Osteoblast (primary cell): ENCODE measurements at regions not wholly inside any gene's neighbourhood (a gene's known extent, or its start where the extent isn't known, plus 50 kb on each side); places are given as distances from the start of the nearest gene placed in this dataset.

Source experiments
- DNase-seq: peaks from one replicate; pipeline ENCODE4 v3.0.0; 2011; ENCODE audit warnings: low spot score, mixed read lengths; ENCODE audit not compliant: insufficient read length; ENCODE audit errors: missing footprints
- H2AFZ ChIP-seq: 2 replicates; pipeline ENCODE4 v1.6.0; 2011; ENCODE audit warnings: mild to moderate bottlenecking, low read length
- H3K27ac ChIP-seq: 2 replicates; pipeline ENCODE4 v1.5.1; 2011; ENCODE audit warnings: mild to moderate bottlenecking, low read depth, low read length, moderate library complexity
- H3K27me3 ChIP-seq: 2 replicates; pipeline ENCODE4 v1.6.0; 2012; ENCODE audit warnings: mild to moderate bottlenecking, control low read depth, inconsistent platforms, low read length, moderate library complexity; ENCODE audit not compliant: insufficient read depth
- H3K36me3 ChIP-seq: 2 replicates; pipeline ENCODE4 v1.5.1; 2011; ENCODE audit warnings: mild to moderate bottlenecking, low read length, control low read depth, moderate library complexity; ENCODE audit not compliant: insufficient read depth
- H3K4me1 ChIP-seq: 2 replicates; pipeline ENCODE4 v1.5.1; 2011; ENCODE audit warnings: mild to moderate bottlenecking, low read length, control low read depth, moderate library complexity; ENCODE audit not compliant: insufficient read depth
- H3K4me2 ChIP-seq: 2 replicates; pipeline ENCODE4 v1.6.0; 2011; ENCODE audit warnings: mild to moderate bottlenecking, low read length; ENCODE audit not compliant: insufficient read depth
- H3K4me3 ChIP-seq: fragments of 200-600 bp; sonication (generic); 3 replicates; pipeline ENCODE4 v1.5.1; 2012; ENCODE audit warnings: mild to moderate bottlenecking, low read length, inconsistent platforms; ENCODE audit not compliant: insufficient read depth
- H3K79me2 ChIP-seq: 2 replicates; pipeline ENCODE4 v1.6.0; 2012; ENCODE audit warnings: mild to moderate bottlenecking, low read length, control low read depth, inconsistent platforms; ENCODE audit not compliant: insufficient read depth
- H3K9me3 ChIP-seq: 2 replicates; pipeline ENCODE4 v1.5.1; 2011; ENCODE audit warnings: low read depth, low read length, control low read depth
- H4K20me1 ChIP-seq: 2 replicates; pipeline ENCODE4 v1.6.0; 2012; ENCODE audit warnings: mild to moderate bottlenecking, low read length, control low read depth; ENCODE audit not compliant: insufficient read depth
- TF ChIP-seq, protein P1 (sequence below): IDR thresholded peaks from 2 replicates; pipeline ENCODE4 v1.5.1; 2011; ENCODE audit warnings: mild to moderate bottlenecking, low read depth, low read length, moderate library complexity; ENCODE audit errors: extremely low read depth

GRCh38 chr4:169342906-169343564 lies 72.3 kb upstream of the SH3RF1 start:
- Histone ChIP-seq H4K20me1 (no peaks in the 10 kb centered on the region), H3K79me2 (no peaks in the 10 kb centered on the region), H3K4me2 (no peak overlapping the region), H3K27ac (no peak overlapping the region), H3K4me1 (peaks cover 42% of the 10 kb centered on the region), H2AFZ (no peak overlapping the region), H3K4me3 (no peak overlapping the region), H3K9me3 (no peaks in the 10 kb centered on the region), H3K27me3 (no peaks in the 10 kb centered on the region), H3K36me3 (no peaks in the 10 kb centered on the region)
- DNase-seq, result no peak
- TF ChIP-seq, protein P1, sequence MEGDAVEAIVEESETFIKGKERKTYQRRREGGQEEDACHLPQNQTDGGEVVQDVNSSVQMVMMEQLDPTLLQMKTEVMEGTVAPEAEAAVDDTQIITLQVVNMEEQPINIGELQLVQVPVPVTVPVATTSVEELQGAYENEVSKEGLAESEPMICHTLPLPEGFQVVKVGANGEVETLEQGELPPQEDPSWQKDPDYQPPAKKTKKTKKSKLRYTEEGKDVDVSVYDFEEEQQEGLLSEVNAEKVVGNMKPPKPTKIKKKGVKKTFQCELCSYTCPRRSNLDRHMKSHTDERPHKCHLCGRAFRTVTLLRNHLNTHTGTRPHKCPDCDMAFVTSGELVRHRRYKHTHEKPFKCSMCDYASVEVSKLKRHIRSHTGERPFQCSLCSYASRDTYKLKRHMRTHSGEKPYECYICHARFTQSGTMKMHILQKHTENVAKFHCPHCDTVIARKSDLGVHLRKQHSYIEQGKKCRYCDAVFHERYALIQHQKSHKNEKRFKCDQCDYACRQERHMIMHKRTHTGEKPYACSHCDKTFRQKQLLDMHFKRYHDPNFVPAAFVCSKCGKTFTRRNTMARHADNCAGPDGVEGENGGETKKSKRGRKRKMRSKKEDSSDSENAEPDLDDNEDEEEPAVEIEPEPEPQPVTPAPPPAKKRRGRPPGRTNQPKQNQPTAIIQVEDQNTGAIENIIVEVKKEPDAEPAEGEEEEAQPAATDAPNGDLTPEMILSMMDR, result no peak

GRCh38 chr4:169342159-169342860 lies 71.6 kb upstream of the SH3RF1 start:
- TF ChIP-seq, protein P1, result no peak
- no peaks in the 10 kb centered on the region for H3K9me3 ChIP-seq
- H3K36me3 ChIP-seq, result no peaks in the 10 kb centered on the region
- H3K27ac ChIP-seq, result peak overlapping the region; percentile 1
- no peak overlapping the region for H3K4me3 ChIP-seq
- no peak overlapping the region for H3K4me2 ChIP-seq
- H4K20me1 ChIP-seq, result no peaks in the 10 kb centered on the region
- H3K79me2 ChIP-seq, result no peaks in the 10 kb centered on the region
- H2AFZ ChIP-seq, result no peak overlapping the region
- DNase-seq, result no peak
- H3K4me1 ChIP-seq, result peaks cover 47% of the 10 kb centered on the region
- no peaks in the 10 kb centered on the region for H3K27me3 ChIP-seq

DNA sequence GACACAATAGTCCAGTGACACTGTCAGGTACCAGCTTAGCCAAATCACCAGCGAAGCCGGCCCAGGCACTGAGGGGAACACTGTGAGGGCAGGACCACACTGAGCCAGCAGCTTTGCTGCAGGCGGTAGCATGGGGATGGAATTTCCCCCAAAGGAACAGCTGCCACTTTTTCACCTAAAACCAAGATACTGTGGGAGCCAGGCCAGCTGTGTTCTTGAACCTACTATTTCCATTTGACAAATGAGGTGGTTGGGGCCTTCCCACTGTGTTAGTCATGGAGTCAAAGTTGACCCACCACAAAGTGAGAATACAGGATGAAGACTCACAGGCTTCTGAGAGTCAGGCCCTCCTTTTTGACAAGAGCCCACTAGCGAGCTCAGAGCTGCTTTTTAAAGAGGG lies 70.7 kb upstream of the SH3RF1 start:
- Histone ChIP-seq H3K4me3 (no peak overlapping the region), H3K79me2 (no peaks in the 10 kb centered on the region), H4K20me1 (no peaks in the 10 kb centered on the region), H3K36me3 (no peaks in the 10 kb centered on the region), H2AFZ (no peak overlapping the region), H3K27me3 (no peaks in the 10 kb centered on the region), H3K9me3 (no peaks in the 10 kb centered on the region), H3K27ac (peak overlapping the region; percentile 1), H3K4me1 (peaks cover 49% of the 10 kb centered on the region), H3K4me2 (no peak overlapping the region)
- no peak for DNase-seq
- TF ChIP-seq, protein P1, result no peak

GRCh38 chr4:169340834-169341233 lies 70.1 kb upstream of the SH3RF1 start:
- peak overlapping the region; percentile 1 for H3K27ac ChIP-seq
- H3K4me1 ChIP-seq, result peaks cover 46% of the 10 kb centered on the region
- H3K27me3 ChIP-seq, result no peaks in the 10 kb centered on the region
- H4K20me1 ChIP-seq, result no peaks in the 10 kb centered on the region
- H3K79me2 ChIP-seq, result no peaks in the 10 kb centered on the region
- DNase-seq, result no peak
- no peak overlapping the region for H3K4me3 ChIP-seq
- no peak overlapping the region for H3K4me2 ChIP-seq
- no peak overlapping the region for H2AFZ ChIP-seq
- no peaks in the 10 kb centered on the region for H3K36me3 ChIP-seq
- H3K9me3 ChIP-seq, result no peaks in the 10 kb centered on the region
- TF ChIP-seq, protein P1, result no peak
